Upper lobe of left lung (tissue), 4 donors: ENCODE measurements at regions not wholly inside any gene's neighbourhood (a gene's known extent, or its start where the extent isn't known, plus 50 kb on each side); places are given as distances from the start of the nearest gene placed in this dataset.
"Not testable (repeated sequence)": the region's sequence is repeated elsewhere in the genome, so short reads cannot be mapped to it uniquely, and the experiment has no call there.

Experiments
- CTCF ChIP-seq, 6 experiments: fragments of 450-650 bp in 4 of 6; fragments of 200-600 bp in 2 of 6; sonication (generic) in 2 of 6; IDR thresholded peaks; one replicate each; pipeline ENCODE4 v1.5.1; 2016 to 2019; ENCODE audit warnings: antibody characterized with exemption in 6 of 6
- EP300 ChIP-seq, 4 donors: sonication (generic); formaldehyde crosslinking; IDR thresholded peaks; one replicate each; pipeline ENCODE4 v1.5.1; 2017; ENCODE audit warnings: antibody characterized with exemption in 4 of 4, control low read depth in 2 of 4
- POLR2A ChIP-seq, 4 donors: fragments of 450-650 bp; IDR thresholded peaks; one replicate each; pipeline ENCODE4 v1.5.1; 2016 to 2017; ENCODE audit warnings: antibody characterized with exemption in 4 of 4, mild to moderate bottlenecking in 2 of 4
- POLR2AphosphoS5 ChIP-seq, 2 donors: sonication (generic); formaldehyde crosslinking; IDR thresholded peaks; one replicate each; pipeline ENCODE4 v1.5.1; 2017; ENCODE audit warnings: antibody characterized with exemption in 2 of 2

- TF ChIP-seq CTCF, POLR2A, POLR2AphosphoS5, EP300 (IDR thresholded peaks at IDR 0.05): not testable (repeated sequence)
Measured at GRCh38 chr17:52846767-52847166, 688.3 kb upstream of the CA10 start.
